GM12873 (cell line): ENCODE measurements at regions not wholly inside any gene's neighbourhood (a gene's known extent, or its start where the extent isn't known, plus 50 kb on each side); places are given as distances from the start of the nearest gene placed in this dataset.

Experiments used
- TF ChIP-seq, protein P1 (sequence below): IDR thresholded peaks from 2 replicates; pipeline ENCODE4 v1.5.1; 2012; ENCODE audit warnings: low read depth, mild to moderate bottlenecking, moderate library complexity, low read length, control low read depth; ENCODE audit not compliant: insufficient read depth; ENCODE audit errors: missing control alignments

- TF ChIP-seq, protein P1, sequence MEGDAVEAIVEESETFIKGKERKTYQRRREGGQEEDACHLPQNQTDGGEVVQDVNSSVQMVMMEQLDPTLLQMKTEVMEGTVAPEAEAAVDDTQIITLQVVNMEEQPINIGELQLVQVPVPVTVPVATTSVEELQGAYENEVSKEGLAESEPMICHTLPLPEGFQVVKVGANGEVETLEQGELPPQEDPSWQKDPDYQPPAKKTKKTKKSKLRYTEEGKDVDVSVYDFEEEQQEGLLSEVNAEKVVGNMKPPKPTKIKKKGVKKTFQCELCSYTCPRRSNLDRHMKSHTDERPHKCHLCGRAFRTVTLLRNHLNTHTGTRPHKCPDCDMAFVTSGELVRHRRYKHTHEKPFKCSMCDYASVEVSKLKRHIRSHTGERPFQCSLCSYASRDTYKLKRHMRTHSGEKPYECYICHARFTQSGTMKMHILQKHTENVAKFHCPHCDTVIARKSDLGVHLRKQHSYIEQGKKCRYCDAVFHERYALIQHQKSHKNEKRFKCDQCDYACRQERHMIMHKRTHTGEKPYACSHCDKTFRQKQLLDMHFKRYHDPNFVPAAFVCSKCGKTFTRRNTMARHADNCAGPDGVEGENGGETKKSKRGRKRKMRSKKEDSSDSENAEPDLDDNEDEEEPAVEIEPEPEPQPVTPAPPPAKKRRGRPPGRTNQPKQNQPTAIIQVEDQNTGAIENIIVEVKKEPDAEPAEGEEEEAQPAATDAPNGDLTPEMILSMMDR = no peak
Measured at GRCh38 chr3:30527186-30527585, 79.2 kb upstream of the TGFBR2 start.

DNA sequence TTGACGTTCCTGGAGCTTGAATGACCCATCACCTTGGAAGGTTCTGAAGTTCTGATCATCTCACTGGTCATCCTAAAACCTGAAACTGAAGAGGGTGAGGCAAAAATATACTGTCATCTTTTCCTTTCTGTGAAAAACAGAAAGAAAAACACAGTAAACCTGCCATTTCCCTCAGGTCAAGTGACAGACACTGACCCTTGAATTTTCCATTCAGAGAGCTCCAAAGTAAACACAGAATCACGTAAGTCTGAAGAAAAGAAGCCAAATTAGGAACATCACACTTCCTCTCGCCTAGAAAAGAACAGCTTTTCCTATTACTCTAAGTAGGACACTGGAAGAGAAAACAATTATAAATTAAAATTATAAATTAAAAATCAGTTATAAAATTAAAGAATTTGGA is 78.7 kb upstream of the TGFBR2 start:
- TF ChIP-seq, protein P1 = no peak

GRCh38 chr3:30530084-30530483 is 76.3 kb upstream of the TGFBR2 start:
- TF ChIP-seq, protein P1 = no peak

- TF ChIP-seq, protein P1 = no peak
Measured at GRCh38 chr3:30531017-30531570, 75.3 kb upstream of the TGFBR2 start.

DNA sequence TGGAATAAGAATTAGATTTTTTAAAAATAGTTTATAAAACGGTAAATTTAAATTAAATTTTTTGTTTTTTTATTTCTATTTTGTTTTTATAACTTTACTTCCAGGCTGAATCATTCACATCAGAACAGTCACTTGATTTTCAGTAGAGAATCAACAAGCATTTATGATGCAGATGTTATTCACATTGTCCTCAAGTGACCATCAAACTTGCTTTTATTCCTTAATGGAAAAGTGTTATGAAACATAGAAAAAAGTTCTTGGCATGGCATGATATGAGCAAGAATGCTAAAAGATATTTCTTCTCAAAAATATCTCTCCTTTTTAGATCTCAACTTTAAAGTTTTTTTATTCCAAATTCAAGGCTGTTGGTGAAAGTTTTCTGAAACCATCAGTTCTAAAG is 70.9 kb upstream of the TGFBR2 start:
- TF ChIP-seq, protein P1 = no peak

- TF ChIP-seq, protein P1 = no peak
Measured at GRCh38 chr3:30538791-30539190, 67.6 kb upstream of the TGFBR2 start.

- TF ChIP-seq, protein P1 = no peak
Measured at GRCh38 chr3:30539206-30539605, 67.2 kb upstream of the TGFBR2 start.

DNA sequence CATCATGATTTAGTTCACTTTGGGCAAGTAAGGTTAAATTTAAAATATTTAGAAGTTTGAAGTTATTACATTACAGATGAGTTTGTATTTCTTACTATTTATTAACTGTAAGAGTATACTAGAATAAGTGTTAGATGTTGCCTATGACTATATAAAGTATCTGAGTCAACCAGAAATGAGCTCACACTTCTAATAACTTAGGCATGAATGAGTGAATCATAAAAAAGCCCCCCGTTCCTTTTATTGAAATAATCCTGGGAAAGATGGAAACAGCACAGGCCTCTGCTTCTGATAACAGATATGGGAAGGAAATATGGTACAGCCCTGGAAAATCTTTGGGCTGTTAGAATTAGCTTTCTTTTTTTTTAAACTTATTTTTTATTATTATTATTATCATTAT is 66.6 kb upstream of the TGFBR2 start:
- TF ChIP-seq, protein P1 = no peak
